K562 (cell line): ENCODE measurements at regions not wholly inside any gene's neighbourhood (a gene's known extent, or its start where the extent isn't known, plus 50 kb on each side); places are given as distances from the start of the nearest gene placed in this dataset.
A peak's percentile ranks its signal among the peaks of the same experiment; 100 is the strongest.

Source experiments
- ATAC-seq: fragments of 200-7000 bp; cut with Tn5 transposase; 3 replicates; pipeline ENCODE4 v1.9.1; 2020; ENCODE audit warnings: moderate library complexity
- BruUV-seq: library from RNA; stranded (reverse); fragments of 400-500 nt; replicated peaks from 2 replicates; lab custom pipeline; 2021; lab: Mats Ljungman, UMichigan
- CTCF ChIA-PET: fragments of 300-600 bp; formaldehyde crosslinking; extraction: SDS; loops from one replicate; lab custom pipeline; 2021; ENCODE audit warnings: low intra/inter-chr PET ratio; lab: Yijun Ruan, JAX
- POLR2A ChIA-PET: fragments of 300-600, 350-650 bp; sonication (Branson Sonifier 250); formaldehyde crosslinking; extraction: SDS; loops from one replicate; lab custom pipeline; 2021; ENCODE audit warnings: antibody characterized with exemption, inconsistent platforms; lab: Yijun Ruan, JAX
- DNase-seq, 4 experiments: peaks; one replicate each; pipeline versions ENCODE4 v3.0.0 to v3.0.0-alpha.2; 2011 to 2018; ENCODE audit warnings: low spot score in 3 of 4, mixed read lengths in 3 of 4; ENCODE audit errors: extremely low read depth in 1 of 4
- FAIRE-seq: peaks from 2 replicates; lab custom pipeline; 2011; peaks lifted over from hg19 to GRCh38; lab: Jason Lieb, UNC
- H2AFZ ChIP-seq: 2 replicates; pipeline ENCODE4 v1.6.0; 2011; ENCODE audit warnings: low read depth, low read length, control low read depth, inconsistent platforms
- H3K27ac ChIP-seq: fragments of 200-600 bp; 3 replicates; pipeline ENCODE4 v1.8.0; 2011; ENCODE audit warnings: low read depth, mild to moderate bottlenecking, control low read depth, inconsistent platforms, low read length, moderate library complexity, mixed read lengths; ENCODE audit errors: extremely low read depth
- H3K27me3 ChIP-seq, 2 experiments: fragments of 300-600 bp in 1 of 2; 2 replicates in 1 of 2; 3 replicates in 1 of 2; pipeline versions ENCODE4 v1.6.0 to v1.8.0; 2011; ENCODE audit warnings: inconsistent platforms in 2 of 2, low read length in 2 of 2, mild to moderate bottlenecking in 1 of 2, mixed read lengths in 1 of 2, moderate library complexity in 1 of 2; ENCODE audit not compliant: control insufficient read depth in 2 of 2, insufficient read depth in 2 of 2
- H3K36me3 ChIP-seq: fragments of 300-600 bp; 3 replicates; pipeline ENCODE4 v1.8.0; 2011; ENCODE audit warnings: mild to moderate bottlenecking, low read length, inconsistent platforms; ENCODE audit not compliant: control insufficient read depth, insufficient read depth
- H3K4me1 ChIP-seq, 2 experiments: fragments of 200-600 bp in 1 of 2; replicated peaks in 1 of 2; 2 replicates in 1 of 2; 3 replicates in 1 of 2; pipeline versions ENCODE4 v1.5.1 to v1.8.0; 2011; ENCODE audit warnings: inconsistent platforms in 2 of 2, low read length in 2 of 2, mild to moderate bottlenecking in 1 of 2, mixed read lengths in 1 of 2, moderate library complexity in 1 of 2; ENCODE audit not compliant: control insufficient read depth in 2 of 2, insufficient read depth in 2 of 2
- H3K4me2 ChIP-seq: 2 replicates; pipeline ENCODE4 v1.6.1; 2011; ENCODE audit warnings: low read length, control low read depth, inconsistent platforms, mixed read lengths; ENCODE audit not compliant: insufficient read depth
- H3K4me3 ChIP-seq: fragments of 200-600 bp; sonication (generic), shearing (Covaris generic); 2 replicates; pipeline ENCODE4 v1.5.1; 2016; ENCODE audit warnings: control low read depth, inconsistent platforms
- H3K79me2 ChIP-seq: fragments of 200-600 bp; 3 replicates; pipeline ENCODE4 v1.8.0; 2011; ENCODE audit warnings: low read length, inconsistent platforms; ENCODE audit not compliant: control insufficient read depth, insufficient read depth
- H3K9ac ChIP-seq, 2 experiments: 2 replicates each; pipeline versions ENCODE4 v1.6.0 to v1.6.1; 2011; ENCODE audit warnings: low read depth in 2 of 2, low read length in 2 of 2, control low read depth in 1 of 2, inconsistent platforms in 1 of 2, mild to moderate bottlenecking in 1 of 2, mixed read lengths in 1 of 2; ENCODE audit not compliant: insufficient read depth in 1 of 2
- H3K9me1 ChIP-seq: one replicate; pipeline ENCODE4 v1.6.0; 2011; ENCODE audit warnings: inconsistent platforms, mild to moderate bottlenecking, low read length, moderate library complexity; ENCODE audit not compliant: control insufficient read depth, insufficient read depth
- H3K9me3 ChIP-seq: replicated peaks from 2 replicates; pipeline ENCODE4 v1.5.1; 2011; ENCODE audit warnings: low read depth, low read length, inconsistent platforms; ENCODE audit not compliant: control insufficient read depth, insufficient read depth
- H4K20me1 ChIP-seq: replicated peaks from 2 replicates; pipeline ENCODE4 v1.6.1; 2011; ENCODE audit warnings: low read length, inconsistent platforms, mixed read lengths; ENCODE audit not compliant: control insufficient read depth, insufficient read depth
- CTCF ChIP-seq, 3 experiments: IDR thresholded peaks in 2 of 3; conservative IDR thresholded peaks in 1 of 3; 2 replicates each; pipeline ENCODE4 v1.5.1; 2011 to 2012; ENCODE audit warnings: low read length in 3 of 3, mild to moderate bottlenecking in 3 of 3, control low read depth in 2 of 3, improper control_type of control experiment in 1 of 3, inconsistent platforms in 1 of 3, low read depth in 1 of 3, mixed read lengths in 1 of 3, moderate library complexity in 1 of 3; ENCODE audit not compliant: insufficient read depth in 2 of 3
- KAT7 ChIP-seq: sonication (generic); formaldehyde crosslinking; IDR thresholded peaks from 2 replicates; pipeline ENCODE4 v1.8.0; 2022; ENCODE audit warnings: missing genetic modification reagents, mild to moderate bottlenecking, borderline replicate concordance
- POLR2AphosphoS5 ChIP-seq: IDR thresholded peaks from 2 replicates; pipeline ENCODE4 v1.6.1; 2011; ENCODE audit warnings: mild to moderate bottlenecking, low read depth, low read length, moderate library complexity; ENCODE audit not compliant: control insufficient read depth, insufficient read depth
- RAD21 ChIP-seq, 2 experiments: fragments of 250-450 bp in 1 of 2; fragments of 450-650 bp in 1 of 2; sonication (Bioruptor Pico) in 1 of 2; formaldehyde crosslinking in 1 of 2; IDR thresholded peaks in 1 of 2; conservative IDR thresholded peaks in 1 of 2; 2 replicates each; pipeline versions ENCODE4 v1.4.0 to v1.8.0; 2020 to 2022; ENCODE audit warnings: mild to moderate bottlenecking in 2 of 2, moderate library complexity in 1 of 2
- whole genome bisulfite sequencing: fragments of 100-300 bp; shearing (Covaris generic); methylation state at CpG from one replicate; pipeline ENCODE4 v1.1.6; 2016; ENCODE audit warnings: low coverage, mixed read lengths; ENCODE audit not compliant: insufficient coverage; ENCODE audit errors: missing lambda C conversion rate; 5-methylcytosine and 5-hydroxymethylcytosine counted together
- in situ Hi-C: fragments of 300-500 bp; cut with MboI; formaldehyde crosslinking; loops from 4 replicates; pipeline ENCODE4 v1.15.0; 2018; ENCODE audit warnings: inconsistent platforms, mixed read lengths
- intact Hi-C: fragments of 100-400 bp; cut with micrococcal nuclease; formaldehyde crosslinking; loops from 2 replicates; pipeline ENCODE4 v1.14.2; 2022

GRCh38 chr17:36673068-36673467 is 71.7 kb downstream of the MRM1 start:
- CTCF ChIA-PET: no interaction called here
- no peak for FAIRE-seq
- WGBS: 0% methylated on average over 4 of the region's 5 CpGs

More at GRCh38 chr17:36673068-36673467, 71.7 kb downstream of the MRM1 start:
- Histone ChIP-seq H3K27me3 (peaks cover 9 to 50% of the 10 kb centered on the region in 2 experiments; a peak in 4 of 5 replicates), H3K27ac (no peak overlapping the region), H3K4me2 (no peak overlapping the region), H3K9me3 (no peaks in the 10 kb centered on the region), H3K9ac (no peak overlapping the region), H3K4me3 (no peak overlapping the region), H3K4me1 (no peaks in the 10 kb centered on the region), H2AFZ (no peak overlapping the region), H3K9me1 (no peaks in the 10 kb centered on the region), H3K36me3 (no peaks in the 10 kb centered on the region), H3K79me2 (no peaks in the 10 kb centered on the region), H4K20me1 (peaks cover 9% of the 10 kb centered on the region; the same call in 1 of the 2 replicates)
- in situ Hi-C loops (no loop called here), intact Hi-C loops (no loop called here)
- DNase-seq (peak in 3 of 4 experiments; percentile 13 to 28 (median 18)), ATAC-seq (peak; percentile 63)
- no TSS peak for BruUV-seq
- TF ChIP-seq CTCF (IDR thresholded peaks at IDR 0.05 in 2 of 3, conservative IDR thresholded peaks at IDR 0.05 in 1 of 3; ENCODE audit: insufficient read depth in 2 of 3, low read depth in 1 of 3, low read length in 3 of 3) (peak; percentile 22 to 31 (median 30); a peak in 4 of 6 replicates), RAD21 (CRISPR knock-in tag; conservative IDR thresholded peaks at IDR 0.05 in 1 of 2, IDR thresholded peaks at IDR 0.05 in 1 of 2) (peak in 1 of 2 experiments; percentile 26; a peak in 2 of 4 replicates), KAT7 (CRISPR knock-in tag) (no peak), POLR2AphosphoS5 (no peak)
- POLR2A ChIA-PET: no interaction called here
